HG02884 (cell line): ENCODE measurements at regions not wholly inside any gene's neighbourhood (a gene's known extent, or its start where the extent isn't known, plus 50 kb on each side); places are given as distances from the start of the nearest gene placed in this dataset.
"Not testable (repeated sequence)": the region's sequence is repeated elsewhere in the genome, so short reads cannot be mapped to it uniquely, and the experiment has no call there.

Source experiments
- ATAC-seq: cut with Tn5 transposase; IDR thresholded peaks from one replicate; pipeline ENCODE4 v1.9.1; 2021; ENCODE audit warnings: mild to moderate bottlenecking, moderate library complexity; ENCODE audit not compliant: unreplicated experiment

GRCh38 chr11:38060920-38061319 is 1462.9 kb upstream of the RAG2 start:
- ATAC-seq, result no peak

GRCh38 chr11:38060136-38060535 is 1462.1 kb upstream of the RAG2 start:
- ATAC-seq, result no peak

- ATAC-seq, result no peak
These were observed 1448.6 kb upstream of the RAG2 start for GRCh38 chr11:38046571-38047135.

- ATAC-seq, result no peak
These were observed 1445.0 kb upstream of the RAG2 start for GRCh38 chr11:38043060-38043459.

GRCh38 chr11:38038777-38039176 is 1440.7 kb upstream of the RAG2 start:
- ATAC-seq, result no peak

GRCh38 chr11:38019072-38019775 is 1421.2 kb upstream of the RAG2 start:
- ATAC-seq, result no peak

- ATAC-seq, result no peak
These were observed 1416.4 kb upstream of the RAG2 start for GRCh38 chr11:38014405-38014804.

- ATAC-seq, result no peak
These were observed 1415.1 kb upstream of the RAG2 start for GRCh38 chr11:38013157-38013556.

GRCh38 chr11:38011496-38011895 is 1413.5 kb upstream of the RAG2 start:
- ATAC-seq, result no peak

GRCh38 chr11:38009932-38010331 is 1411.9 kb upstream of the RAG2 start:
- no peak for ATAC-seq

GRCh38 chr11:38006466-38006865 is 1408.4 kb upstream of the RAG2 start:
- no peak for ATAC-seq

- ATAC-seq, result no peak
These were observed 1407.6 kb upstream of the RAG2 start for GRCh38 chr11:38005597-38005996.

GRCh38 chr11:37999171-37999570 is 1401.1 kb upstream of the RAG2 start:
- ATAC-seq, result no peak

- ATAC-seq, result no peak
These were observed 1397.8 kb upstream of the RAG2 start for GRCh38 chr11:37995886-37996285.

- no peak for ATAC-seq
These were observed 1390.0 kb upstream of the RAG2 start for GRCh38 chr11:37988031-37988430.

- no peak for ATAC-seq
These were observed 1387.0 kb upstream of the RAG2 start for GRCh38 chr11:37984991-37985390.

- no peak for ATAC-seq
These were observed 1380.6 kb upstream of the RAG2 start for GRCh38 chr11:37978647-37979046.

GRCh38 chr11:37973941-37974340 is 1375.9 kb upstream of the RAG2 start:
- no peak for ATAC-seq

- no peak for ATAC-seq
These were observed 1374.7 kb upstream of the RAG2 start for GRCh38 chr11:37972691-37973090.

- not testable (repeated sequence) for ATAC-seq
These were observed 1371.3 kb upstream of the RAG2 start for GRCh38 chr11:37969336-37969735.

- ATAC-seq, result no peak
These were observed 1370.1 kb upstream of the RAG2 start for GRCh38 chr11:37968148-37968547.

- ATAC-seq, result no peak
These were observed 1369.6 kb upstream of the RAG2 start for GRCh38 chr11:37967635-37968034.

- no peak for ATAC-seq
These were observed 1365.4 kb upstream of the RAG2 start for GRCh38 chr11:37963440-37963839.
